Left ventricle myocardium inferior (tissue), 1 donor: ENCODE measurements at regions not wholly inside any gene's neighbourhood (a gene's known extent, or its start where the extent isn't known, plus 50 kb on each side); places are given as distances from the start of the nearest gene placed in this dataset.

Source experiments
- DNase-seq: peaks from one replicate; pipeline ENCODE4 v3.0.0-alpha.2; 2020
- H3K27ac ChIP-seq: fragments of 200-600 bp; replicated peaks from 2 replicates; pipeline ENCODE4 v1.8.0; 2021
- H3K27me3 ChIP-seq: fragments of 200-600 bp; 2 replicates; pipeline ENCODE4 v1.8.0; 2021; ENCODE audit warnings: low read depth
- H3K36me3 ChIP-seq: fragments of 200-600 bp; 2 replicates; pipeline ENCODE4 v1.8.0; 2021
- H3K4me1 ChIP-seq: fragments of 200-600 bp; 2 replicates; pipeline ENCODE4 v1.8.0; 2021
- H3K4me3 ChIP-seq: fragments of 200-600 bp; 2 replicates; pipeline ENCODE4 v1.8.0; 2021; ENCODE audit warnings: mild to moderate bottlenecking, moderate library complexity
- H3K9me3 ChIP-seq: fragments of 200-600 bp; replicated peaks from 2 replicates; pipeline ENCODE4 v1.8.0; 2021
- CTCF ChIP-seq: fragments of 200-600 bp; IDR thresholded peaks from 2 replicates; pipeline ENCODE4 v1.8.0; 2021; ENCODE audit warnings: antibody characterized with exemption, mild to moderate bottlenecking, borderline replicate concordance
- intact Hi-C: fragments of 100-400 bp; cut with micrococcal nuclease; formaldehyde crosslinking; loops from one replicate; pipeline ENCODE4 v1.11.0; 2022
- donor health status: DM: no; HTN: yes; CAD: no; lungs with severe emphysema.

GRCh38 chr1:64387389-64388285 is 82.3 kb upstream of the CACHD1 start:
- Histone ChIP-seq H3K9me3 (no peaks in the 10 kb centered on the region), H3K36me3 (no peaks in the 10 kb centered on the region), H3K27me3 (no peaks in the 10 kb centered on the region), H3K27ac (no peak overlapping the region), H3K4me3 (no peak overlapping the region), H3K4me1 (no peaks in the 10 kb centered on the region)
- intact Hi-C loops, result no loop called here
- no peak for TF ChIP-seq CTCF
- no peak for DNase-seq

- Histone ChIP-seq H3K4me1 (no peaks in the 10 kb centered on the region), H3K36me3 (no peaks in the 10 kb centered on the region), H3K9me3 (no peaks in the 10 kb centered on the region), H3K27me3 (no peaks in the 10 kb centered on the region), H3K27ac (no peak overlapping the region), H3K4me3 (no peak overlapping the region)
- intact Hi-C loops, result no loop called here
- TF ChIP-seq CTCF, result no peak
- DNase-seq, result no peak
Observed at GRCh38 chr1:64388336-64388735, 81.6 kb upstream of the CACHD1 start.

- H3K36me3 ChIP-seq, result no peaks in the 10 kb centered on the region
- no peak for TF ChIP-seq CTCF
- intact Hi-C loops, result no loop called here
- H3K27ac ChIP-seq, result no peak overlapping the region
- no peaks in the 10 kb centered on the region for H3K4me1 ChIP-seq
- H3K9me3 ChIP-seq, result no peaks in the 10 kb centered on the region
- H3K4me3 ChIP-seq, result no peak overlapping the region
- H3K27me3 ChIP-seq, result no peaks in the 10 kb centered on the region
- no peak for DNase-seq
Observed at GRCh38 chr1:64392109-64392508, 77.8 kb upstream of the CACHD1 start.

- no peak overlapping the region for H3K4me3 ChIP-seq
- H3K9me3 ChIP-seq, result no peaks in the 10 kb centered on the region
- H3K36me3 ChIP-seq, result no peaks in the 10 kb centered on the region
- no peaks in the 10 kb centered on the region for H3K27me3 ChIP-seq
- no peak for TF ChIP-seq CTCF
- intact Hi-C loops, result no loop called here
- no peak for DNase-seq
- no peak overlapping the region for H3K27ac ChIP-seq
- H3K4me1 ChIP-seq, result no peaks in the 10 kb centered on the region
Observed at GRCh38 chr1:64393790-64394189, 76.1 kb upstream of the CACHD1 start.

- H3K4me1 ChIP-seq, result no peaks in the 10 kb centered on the region
- no peak for TF ChIP-seq CTCF
Observed at GRCh38 chr1:64396817-64397216, 73.1 kb upstream of the CACHD1 start.

More at GRCh38 chr1:64396817-64397216, 73.1 kb upstream of the CACHD1 start:
- H3K4me3 ChIP-seq, result no peak overlapping the region
- H3K9me3 ChIP-seq, result no peaks in the 10 kb centered on the region
- DNase-seq, result no peak
- intact Hi-C loops, result no loop called here
- no peak overlapping the region for H3K27ac ChIP-seq
- H3K27me3 ChIP-seq, result no peaks in the 10 kb centered on the region
- no peaks in the 10 kb centered on the region for H3K36me3 ChIP-seq
